CD14-positive monocyte (primary cell): ENCODE measurements at regions not wholly inside any gene's neighbourhood (a gene's known extent, or its start where the extent isn't known, plus 50 kb on each side); places are given as distances from the start of the nearest gene placed in this dataset.

Experiments
- DNase-seq, 3 donors: peaks; one replicate each; pipeline ENCODE4 v3.0.0-alpha.2; 2011 to 2022
- H2AFZ ChIP-seq: 2 replicates; pipeline ENCODE4 v1.6.0; 2012; ENCODE audit warnings: mild to moderate bottlenecking, low read depth, low read length, inconsistent platforms; ENCODE audit not compliant: insufficient read depth, poor library complexity, severe bottlenecking
- H3K27ac ChIP-seq, 2 donors: 1 replicate in 1 of 2; 2 replicates in 1 of 2; pipeline ENCODE4 v1.5.1; 2012 to 2013; ENCODE audit warnings: low read length in 2 of 2, control low read depth in 1 of 2, inconsistent platforms in 1 of 2, low read depth in 1 of 2, mild to moderate bottlenecking in 1 of 2
- H3K27me3 ChIP-seq, 2 donors: one replicate each; pipeline versions ENCODE4 v1.6.0 to v1.6.1; 2011 to 2013; ENCODE audit warnings: low read length in 2 of 2; ENCODE audit not compliant: control insufficient read depth in 2 of 2, insufficient read depth in 2 of 2
- H3K36me3 ChIP-seq, 2 donors: replicated peaks in 1 of 2; 1 replicate in 1 of 2; 2 replicates in 1 of 2; pipeline versions ENCODE4 v1.5.1 to v1.6.1; 2012 to 2013; ENCODE audit warnings: low read length in 2 of 2, control low read depth in 1 of 2, inconsistent platforms in 1 of 2, mild to moderate bottlenecking in 1 of 2; ENCODE audit not compliant: insufficient read depth in 2 of 2, control insufficient read depth in 1 of 2
- H3K4me1 ChIP-seq, 2 donors: 1 replicate in 1 of 2; 2 replicates in 1 of 2; pipeline versions ENCODE4 v1.5.1 to v1.6.1; 2012 to 2013; ENCODE audit warnings: low read length in 2 of 2, control low read depth in 1 of 2, inconsistent platforms in 1 of 2, mild to moderate bottlenecking in 1 of 2, moderate library complexity in 1 of 2; ENCODE audit not compliant: insufficient read depth in 2 of 2, control insufficient read depth in 1 of 2
- H3K4me2 ChIP-seq: replicated peaks from 2 replicates; pipeline ENCODE3; 2012; ENCODE audit warnings: low read length, moderate library complexity, mild to moderate bottlenecking; ENCODE audit not compliant: poor library complexity, severe bottlenecking; ENCODE audit errors: extremely low read depth
- H3K4me3 ChIP-seq, 3 experiments: fragments of 200-600 bp in 1 of 3; sonication (generic) in 1 of 3; replicated peaks in 1 of 3; 1 replicate in 2 of 3; 2 replicates in 1 of 3; pipeline ENCODE4 v1.5.1; 2011 to 2013; ENCODE audit warnings: low read length in 3 of 3, mild to moderate bottlenecking in 3 of 3, control low read depth in 2 of 3, low read depth in 2 of 3, inconsistent platforms in 1 of 3, moderate library complexity in 1 of 3
- H3K79me2 ChIP-seq: 2 replicates; pipeline ENCODE4 v1.6.0; 2012; ENCODE audit warnings: mild to moderate bottlenecking, control low read depth, inconsistent platforms, low read length, moderate library complexity; ENCODE audit not compliant: insufficient read depth
- H3K9ac ChIP-seq: 2 replicates; pipeline ENCODE4 v1.6.0; 2017; ENCODE audit warnings: low read length, mild to moderate bottlenecking; ENCODE audit not compliant: insufficient read depth, poor library complexity, severe bottlenecking
- H3K9me3 ChIP-seq, 2 donors: replicated peaks in 1 of 2; 1 replicate in 1 of 2; 2 replicates in 1 of 2; pipeline versions ENCODE4 v1.5.1 to v1.6.1; 2012 to 2013; ENCODE audit warnings: low read length in 2 of 2, control low read depth in 1 of 2; ENCODE audit not compliant: control insufficient read depth in 1 of 2, insufficient read depth in 1 of 2
- H4K20me1 ChIP-seq: 2 replicates; pipeline ENCODE4 v1.6.0; 2012; ENCODE audit warnings: mild to moderate bottlenecking, low read length, control low read depth, moderate library complexity; ENCODE audit not compliant: insufficient read depth
- H3K27ac Mint-ChIP-seq, 7 donors: one replicate each; pipeline ENCODE4 v1.8.0; 2020; ENCODE audit warnings: mild to moderate bottlenecking in 7 of 7, mixed read lengths in 7 of 7, moderate library complexity in 6 of 7, inconsistent platforms in 2 of 7
- H3K27me3 Mint-ChIP-seq, 3 donors: one replicate each; pipeline ENCODE4 v1.8.0; 2021 to 2022; ENCODE audit warnings: low read depth in 3 of 3, mild to moderate bottlenecking in 3 of 3, mixed read lengths in 3 of 3, moderate library complexity in 3 of 3, inconsistent platforms in 1 of 3
- H3K36me3 Mint-ChIP-seq, 2 donors: one replicate each; pipeline ENCODE4 v1.8.0; 2020; ENCODE audit warnings: mixed read lengths in 2 of 2, inconsistent platforms in 1 of 2, mild to moderate bottlenecking in 1 of 2
- H3K4me1 Mint-ChIP-seq: one replicate; pipeline ENCODE4 v1.8.0; 2020; ENCODE audit warnings: mild to moderate bottlenecking, mixed read lengths
- H3K4me3 Mint-ChIP-seq, 2 donors: one replicate each; pipeline ENCODE4 v1.8.0; 2020; ENCODE audit warnings: mild to moderate bottlenecking in 2 of 2, mixed read lengths in 2 of 2, moderate library complexity in 1 of 2
- H3K9me3 Mint-ChIP-seq, 7 donors: one replicate each; pipeline ENCODE4 v1.8.0; 2020 to 2022; ENCODE audit warnings: mixed read lengths in 7 of 7, mild to moderate bottlenecking in 6 of 7, moderate library complexity in 6 of 7, inconsistent platforms in 2 of 7
- WGBS: methylation state at CpG from one replicate; pipeline ENCODE4 v1.1.5; 2013; ENCODE audit warnings: missing lambda C conversion rate; ENCODE audit not compliant: insufficient coverage; 5-methylcytosine and 5-hydroxymethylcytosine counted together
- intact Hi-C, 2 donors: fragments of 100-400 bp; cut with micrococcal nuclease; formaldehyde crosslinking; loops; one replicate each; pipeline versions ENCODE4 v1.15.0 to v1.15.1; 2023
- TF ChIP-seq, protein P1 (sequence below): fragments of 200-600 bp; IDR thresholded peaks from one replicate; pipeline ENCODE4 v1.8.0; 2022; ENCODE audit warnings: antibody characterized with exemption, mild to moderate bottlenecking

DNA sequence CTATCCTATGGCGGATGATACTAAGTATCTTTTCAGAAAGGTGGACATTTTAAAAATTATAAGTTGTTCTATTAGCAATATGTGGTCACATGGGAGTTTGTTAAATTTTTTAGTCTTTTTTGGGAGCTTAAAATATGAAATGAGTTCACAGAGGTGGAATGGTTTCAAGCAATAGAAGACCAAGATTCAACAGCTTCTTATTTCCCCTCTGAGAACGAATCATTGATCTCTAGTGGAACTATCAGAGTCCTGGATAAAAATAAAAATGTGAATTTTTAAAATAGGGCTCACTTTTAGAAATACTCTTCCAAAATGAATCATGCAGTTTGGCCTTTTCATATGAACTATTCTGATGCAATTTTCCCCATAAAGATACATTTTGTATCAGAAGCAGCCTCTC is 467.7 kb upstream of the KLF6 start:
- H3K9ac ChIP-seq: no peak overlapping the region
- no peaks in the 10 kb centered on the region for H3K4me1 ChIP-seq
- no peak overlapping the region for H3K4me3 ChIP-seq
- WGBS: 80% methylated on average over 1 of the region's 2 CpGs
- H2AFZ ChIP-seq: no peak overlapping the region
- H3K36me3 ChIP-seq: no peaks in the 10 kb centered on the region
- Mint-ChIP-seq H3K27ac (no peak overlapping the region), H3K9me3 (peaks cover 0 to 13% (median 10%) of the 10 kb centered on the region in 7 donors), H3K27me3 (peaks cover 0 to 2% (median 1%) of the 10 kb centered on the region in 3 donors), H3K4me3 (no peak overlapping the region), H3K36me3 (no peaks in the 10 kb centered on the region), H3K4me1 (no peaks in the 10 kb centered on the region)
- DNase-seq: no peak
- no peaks in the 10 kb centered on the region for H4K20me1 ChIP-seq
- TF ChIP-seq, protein P1, sequence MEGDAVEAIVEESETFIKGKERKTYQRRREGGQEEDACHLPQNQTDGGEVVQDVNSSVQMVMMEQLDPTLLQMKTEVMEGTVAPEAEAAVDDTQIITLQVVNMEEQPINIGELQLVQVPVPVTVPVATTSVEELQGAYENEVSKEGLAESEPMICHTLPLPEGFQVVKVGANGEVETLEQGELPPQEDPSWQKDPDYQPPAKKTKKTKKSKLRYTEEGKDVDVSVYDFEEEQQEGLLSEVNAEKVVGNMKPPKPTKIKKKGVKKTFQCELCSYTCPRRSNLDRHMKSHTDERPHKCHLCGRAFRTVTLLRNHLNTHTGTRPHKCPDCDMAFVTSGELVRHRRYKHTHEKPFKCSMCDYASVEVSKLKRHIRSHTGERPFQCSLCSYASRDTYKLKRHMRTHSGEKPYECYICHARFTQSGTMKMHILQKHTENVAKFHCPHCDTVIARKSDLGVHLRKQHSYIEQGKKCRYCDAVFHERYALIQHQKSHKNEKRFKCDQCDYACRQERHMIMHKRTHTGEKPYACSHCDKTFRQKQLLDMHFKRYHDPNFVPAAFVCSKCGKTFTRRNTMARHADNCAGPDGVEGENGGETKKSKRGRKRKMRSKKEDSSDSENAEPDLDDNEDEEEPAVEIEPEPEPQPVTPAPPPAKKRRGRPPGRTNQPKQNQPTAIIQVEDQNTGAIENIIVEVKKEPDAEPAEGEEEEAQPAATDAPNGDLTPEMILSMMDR: no peak
- no peaks in the 10 kb centered on the region for H3K27me3 ChIP-seq
- peaks cover 0 to 14% of the 10 kb centered on the region in 2 donors for H3K9me3 ChIP-seq
- intact Hi-C loops: no loop called here
- H3K27ac ChIP-seq: no peak overlapping the region
- H3K4me2 ChIP-seq: no peak overlapping the region
- no peaks in the 10 kb centered on the region for H3K79me2 ChIP-seq

DNA sequence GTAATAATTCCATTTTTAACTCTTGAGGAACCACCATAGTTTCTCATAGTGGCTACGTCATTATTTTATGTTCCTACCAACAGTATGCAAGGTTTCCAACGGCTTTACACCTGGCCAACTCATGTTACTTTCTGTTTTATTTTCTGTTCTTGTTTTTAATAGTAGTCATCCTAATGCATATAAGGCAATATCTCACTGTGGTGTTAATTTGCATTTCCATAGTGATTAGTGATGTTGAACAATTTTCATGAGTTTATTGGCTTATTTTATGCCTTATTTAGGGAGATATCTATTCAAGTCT is 465.5 kb upstream of the KLF6 start:
- no peak overlapping the region for H3K9ac ChIP-seq
- H3K4me1 Mint-ChIP-seq: peaks cover 2% of the 10 kb centered on the region
- no peak overlapping the region for H2AFZ ChIP-seq
- H3K9me3 ChIP-seq: peaks cover 0 to 10% of the 10 kb centered on the region in 2 donors
- H3K27me3 Mint-ChIP-seq: peaks cover 0 to 6% (median 2%) of the 10 kb centered on the region in 3 donors
- no peaks in the 10 kb centered on the region for H3K79me2 ChIP-seq
- H3K27ac Mint-ChIP-seq: no peak overlapping the region
- H3K4me3 ChIP-seq: no peak overlapping the region
- DNase-seq: no peak
- no CpG with 5 or more reads among the region's 2 CpGs for WGBS
- H4K20me1 ChIP-seq: no peaks in the 10 kb centered on the region
- H3K27me3 ChIP-seq: no peaks in the 10 kb centered on the region
- no peaks in the 10 kb centered on the region for H3K4me1 ChIP-seq
- H3K4me2 ChIP-seq: no peak overlapping the region
- no peak overlapping the region for H3K4me3 Mint-ChIP-seq
- H3K36me3 ChIP-seq: no peaks in the 10 kb centered on the region
- no peak overlapping the region for H3K27ac ChIP-seq
- TF ChIP-seq, protein P1: no peak
- no peaks in the 10 kb centered on the region for H3K36me3 Mint-ChIP-seq
- H3K9me3 Mint-ChIP-seq: peaks cover 0 to 10% (median 8%) of the 10 kb centered on the region in 7 donors
- intact Hi-C loops: no loop called here
